Breast epithelium (tissue), 4 donors: ENCODE measurements at regions not wholly inside any gene's neighbourhood (a gene's known extent, or its start where the extent isn't known, plus 50 kb on each side); places are given as distances from the start of the nearest gene placed in this dataset.
"Not testable (repeated sequence)": the region's sequence is repeated elsewhere in the genome, so short reads cannot be mapped to it uniquely, and the experiment has no call there.

Experiments
- DNase-seq, 2 donors: peaks; one replicate each; pipeline ENCODE4 v3.0.0-alpha.2; 2019; ENCODE audit warnings: low spot score in 2 of 2
- H3K27ac ChIP-seq, 2 donors: fragments of 200-600 bp; sonication (generic) in 1 of 2; one replicate each; pipeline ENCODE4 v1.5.1; 2016 to 2019; ENCODE audit warnings: mild to moderate bottlenecking in 1 of 2
- H3K27me3 ChIP-seq, 2 donors: fragments of 200-600 bp; sonication (generic) in 1 of 2; one replicate each; pipeline versions ENCODE4 v1.5.1 to v1.6.0; 2017 to 2019; ENCODE audit warnings: control low read depth in 1 of 2, mild to moderate bottlenecking in 1 of 2
- H3K36me3 ChIP-seq: fragments of 200-600 bp; one replicate; pipeline ENCODE4 v1.5.1; 2019
- H3K4me1 ChIP-seq, 2 donors: fragments of 200-600 bp; sonication (generic); one replicate each; pipeline ENCODE4 v1.5.1; 2016 to 2019; ENCODE audit warnings: control low read depth in 1 of 2
- H3K4me3 ChIP-seq, 3 donors: fragments of 200-600 bp; sonication (generic); 1 replicate in 2 of 3; 2 replicates in 1 of 3; pipeline ENCODE4 v1.5.1; 2016 to 2019; ENCODE audit warnings: mild to moderate bottlenecking in 3 of 3, moderate library complexity in 2 of 3
- H3K9me3 ChIP-seq, 2 donors: fragments of 200-600 bp; sonication (generic) in 1 of 2; one replicate each; pipeline ENCODE4 v1.5.1; 2016 to 2019; ENCODE audit warnings: control low read depth in 1 of 2
- CTCF ChIP-seq, 3 donors: fragments of 450-650 bp; IDR thresholded peaks; one replicate each; pipeline ENCODE4 v1.5.1; 2016 to 2017; ENCODE audit warnings: antibody characterized with exemption in 3 of 3, mild to moderate bottlenecking in 3 of 3, moderate library complexity in 3 of 3
- POLR2A ChIP-seq: fragments of 450-650 bp; IDR thresholded peaks from one replicate; pipeline ENCODE4 v1.6.1; 2016; ENCODE audit warnings: antibody characterized with exemption, mild to moderate bottlenecking, moderate library complexity
- POLR2AphosphoS5 ChIP-seq, 3 donors: sonication (generic); formaldehyde crosslinking; IDR thresholded peaks; one replicate each; pipeline ENCODE4 v1.6.1; 2017; ENCODE audit warnings: antibody characterized with exemption in 3 of 3
- intact Hi-C: fragments of 100-400 bp; cut with DNase I; formaldehyde crosslinking; loops from one replicate; pipeline ENCODE4 v1.15.1; 2023; ENCODE audit warnings: low total_unique reads

DNA sequence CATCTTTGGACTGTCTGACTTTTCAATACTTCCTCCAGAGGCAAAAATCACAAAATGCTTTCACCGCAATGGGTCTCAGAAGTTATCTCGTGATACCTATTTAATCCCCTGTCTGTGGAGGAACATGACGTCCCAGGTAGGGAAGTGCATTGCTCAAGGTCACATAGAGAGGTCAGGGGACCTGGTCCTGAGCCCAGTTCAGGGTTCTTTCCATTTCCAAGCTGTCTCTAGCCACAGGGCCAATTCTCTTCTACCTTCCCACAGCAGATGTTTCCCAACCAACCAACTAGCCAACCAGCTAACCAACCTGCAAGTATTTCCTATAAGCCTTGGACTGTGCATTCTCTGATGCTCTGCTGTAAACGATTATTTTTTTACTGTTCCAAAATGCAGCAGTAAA lies 122.2 kb upstream of the DLG1 start:
- intact Hi-C loops = no loop called here
- H3K4me3 ChIP-seq = no peak overlapping the region
- DNase-seq = no peak
- no peaks in the 10 kb centered on the region for H3K9me3 ChIP-seq
- no peak for TF ChIP-seq CTCF (IDR thresholded peaks at IDR 0.05)
- no peak for TF ChIP-seq POLR2A
- no peak for TF ChIP-seq POLR2AphosphoS5 (IDR thresholded peaks at IDR 0.05)
- H3K36me3 ChIP-seq = no peaks in the 10 kb centered on the region
- no peaks in the 10 kb centered on the region for H3K4me1 ChIP-seq
- H3K27ac ChIP-seq = peak overlapping the region in 1 of 2 donors; percentile 30
- no peaks in the 10 kb centered on the region for H3K27me3 ChIP-seq

- intact Hi-C loops = no loop called here
- no peaks in the 10 kb centered on the region for H3K4me1 ChIP-seq
- TF ChIP-seq POLR2A (no peak), CTCF (IDR thresholded peaks at IDR 0.05) (no peak), POLR2AphosphoS5 (IDR thresholded peaks at IDR 0.05) (no peak)
- no peak overlapping the region for H3K4me3 ChIP-seq
- no peaks in the 10 kb centered on the region for H3K36me3 ChIP-seq
- DNase-seq = no peak
- no peaks in the 10 kb centered on the region for H3K9me3 ChIP-seq
- no peak overlapping the region for H3K27ac ChIP-seq
- H3K27me3 ChIP-seq = no peaks in the 10 kb centered on the region
Observed at GRCh38 chr3:197420115-197420514, 121.7 kb upstream of the DLG1 start.

- Histone ChIP-seq H3K4me1 (no peaks in the 10 kb centered on the region), H3K4me3 (no peak overlapping the region), H3K27me3 (no peaks in the 10 kb centered on the region), H3K9me3 (no peaks in the 10 kb centered on the region), H3K36me3 (no peaks in the 10 kb centered on the region), H3K27ac (no peak overlapping the region)
- DNase-seq = no peak
- no peak for TF ChIP-seq POLR2AphosphoS5 (IDR thresholded peaks at IDR 0.05)
- TF ChIP-seq POLR2A = no peak
- no peak for TF ChIP-seq CTCF (IDR thresholded peaks at IDR 0.05)
- intact Hi-C loops = no loop called here
Observed at GRCh38 chr3:197419696-197420095, 121.3 kb upstream of the DLG1 start.

GRCh38 chr3:197417911-197418618 lies 119.7 kb upstream of the DLG1 start:
- no peak overlapping the region for H3K27ac ChIP-seq
- H3K27me3 ChIP-seq = no peaks in the 10 kb centered on the region
- H3K9me3 ChIP-seq = no peaks in the 10 kb centered on the region
- no peak for DNase-seq
- intact Hi-C loops = no loop called here
- TF ChIP-seq POLR2A = no peak
- TF ChIP-seq CTCF (IDR thresholded peaks at IDR 0.05) = no peak
- no peak for TF ChIP-seq POLR2AphosphoS5 (IDR thresholded peaks at IDR 0.05)
- no peaks in the 10 kb centered on the region for H3K4me1 ChIP-seq
- H3K4me3 ChIP-seq = no peak overlapping the region
- H3K36me3 ChIP-seq = no peaks in the 10 kb centered on the region

GRCh38 chr3:197417441-197417840 lies 119.0 kb upstream of the DLG1 start:
- Histone ChIP-seq H3K27ac (no peak overlapping the region), H3K4me3 (no peak overlapping the region), H3K27me3 (no peaks in the 10 kb centered on the region), H3K4me1 (no peaks in the 10 kb centered on the region), H3K9me3 (no peaks in the 10 kb centered on the region), H3K36me3 (no peaks in the 10 kb centered on the region)
- intact Hi-C loops = no loop called here
- TF ChIP-seq POLR2AphosphoS5 (IDR thresholded peaks at IDR 0.05) = no peak
- no peak for TF ChIP-seq POLR2A
- no peak for TF ChIP-seq CTCF (IDR thresholded peaks at IDR 0.05)
- DNase-seq = no peak

GRCh38 chr3:197411899-197412298 lies 113.5 kb upstream of the DLG1 start:
- DNase-seq, intact Hi-C loops: not testable (repeated sequence)

DNA sequence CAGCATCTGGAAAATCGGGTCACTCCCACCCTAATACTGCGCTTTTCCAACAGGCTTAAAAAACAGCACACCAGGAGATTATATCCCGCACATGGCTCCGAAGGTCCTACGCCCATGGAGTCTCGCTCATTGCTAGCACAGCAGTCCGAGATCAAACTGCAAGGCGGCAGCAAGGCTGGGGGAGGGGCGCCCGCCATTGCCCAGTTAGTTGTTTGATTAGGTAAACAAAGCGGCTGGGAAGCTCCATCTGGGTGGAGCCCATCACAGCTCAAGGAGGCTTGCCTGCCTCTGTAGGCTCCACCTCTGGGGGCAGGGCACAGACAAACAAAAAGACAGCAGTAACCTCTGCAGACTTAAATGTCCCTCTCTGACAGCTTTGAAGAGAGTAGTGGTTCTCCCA lies 111.8 kb upstream of the DLG1 start:
- H3K27ac ChIP-seq, H3K27me3 ChIP-seq, H3K9me3 ChIP-seq, DNase-seq, H3K36me3 ChIP-seq, H3K4me1 ChIP-seq, intact Hi-C loops, H3K4me3 ChIP-seq: not testable (repeated sequence)

More at GRCh38 chr3:197411899-197412298, 113.5 kb upstream of the DLG1 start:
- H3K9me3 ChIP-seq, H3K4me1 ChIP-seq, H3K27ac ChIP-seq, H3K4me3 ChIP-seq, H3K36me3 ChIP-seq, H3K27me3 ChIP-seq: not testable (repeated sequence)
